ENCODE measurements at regions not wholly inside any gene's neighbourhood (a gene's known extent, or its start where the extent isn't known, plus 50 kb on each side); places are given as distances from the start of the nearest gene placed in this dataset.
"Not testable (repeated sequence)": the region's sequence is repeated elsewhere in the genome, so short reads cannot be mapped to it uniquely, and the experiment has no call there.

DNA sequence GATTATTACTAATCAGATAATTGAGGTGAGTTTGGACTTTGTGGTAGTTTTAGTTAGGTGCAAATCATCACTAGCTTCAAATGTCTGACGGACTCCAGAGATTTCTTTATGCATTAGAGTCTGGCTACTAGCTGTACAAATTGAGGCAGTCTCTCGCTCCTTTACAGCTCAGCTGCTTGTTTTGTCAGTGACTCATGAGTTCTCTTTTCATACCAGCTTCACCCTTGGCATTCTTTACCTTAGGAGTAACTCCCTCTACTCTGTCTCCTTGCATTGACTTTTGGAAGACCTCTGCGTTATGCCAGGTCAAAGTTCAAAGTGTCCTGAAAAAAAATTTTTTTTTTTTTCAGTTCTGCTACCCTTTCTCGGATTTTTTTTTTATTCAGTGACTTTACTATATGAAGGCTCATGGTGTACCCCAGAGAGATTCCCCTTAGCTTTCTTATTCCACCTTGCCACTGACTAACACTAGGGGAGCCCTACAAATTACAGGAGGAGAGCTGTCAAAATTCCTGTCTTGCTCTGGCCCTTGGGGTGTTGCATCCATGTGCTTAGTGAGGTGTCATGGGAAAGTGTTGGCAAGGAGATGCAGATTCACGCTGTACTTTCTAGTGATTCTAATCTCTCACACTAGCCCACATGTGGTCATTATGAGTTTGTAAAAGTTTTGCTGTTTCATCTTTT lies 576.6 kb downstream of the ADGRL2 start:
- no peak for DNase-seq (ENCODE audit: low read depth)

DNA sequence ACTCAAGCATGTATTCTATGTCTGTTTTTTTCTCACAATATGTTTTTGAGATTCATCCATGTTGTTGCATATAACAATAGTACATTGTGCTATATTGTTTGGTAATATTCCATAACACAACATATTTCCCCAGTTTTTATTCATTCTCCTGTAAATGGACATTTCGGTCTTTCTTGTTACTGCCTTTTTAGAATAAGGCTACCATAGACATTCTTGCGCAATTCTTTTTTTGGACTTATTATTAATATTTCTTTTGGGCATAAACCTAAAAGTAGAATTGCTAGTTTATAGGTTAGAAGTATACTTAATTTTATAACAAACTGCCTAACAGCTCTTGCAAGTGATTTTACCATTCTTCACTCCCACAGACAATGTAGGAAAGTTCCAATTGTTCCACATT lies 573.0 kb downstream of the ADGRL2 start:
- DNase-seq (ENCODE audit: low read depth): no peak

DNA sequence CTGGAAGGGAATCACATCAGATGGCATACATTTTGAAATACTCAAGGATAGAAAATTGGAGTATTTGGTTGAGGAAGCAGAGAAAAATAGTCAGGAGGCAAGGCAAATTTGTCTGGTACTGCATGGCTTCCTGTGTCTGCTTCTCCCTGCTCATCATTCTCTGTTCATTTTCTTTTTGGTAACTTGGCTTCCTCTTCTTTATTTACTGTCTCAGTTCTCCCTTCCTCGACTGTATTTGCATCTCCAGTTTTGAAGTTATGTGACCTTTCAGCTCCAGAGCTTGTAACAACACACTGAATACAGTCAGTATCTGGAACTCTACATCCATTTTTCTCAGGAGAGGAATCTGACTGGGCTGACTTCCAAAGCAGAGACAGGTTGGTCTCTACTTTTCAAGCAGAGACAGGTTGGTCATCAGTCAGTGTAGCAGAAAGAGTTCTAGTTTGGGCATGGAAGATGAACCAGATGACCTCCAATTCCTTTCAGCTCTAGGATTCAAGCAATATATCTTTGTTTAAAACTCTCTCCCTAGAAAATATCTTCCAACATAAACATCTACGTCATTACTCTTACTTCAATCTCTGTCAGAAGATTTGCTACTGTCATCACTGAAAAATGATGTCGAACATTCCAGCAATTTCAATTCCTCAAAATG lies 571.2 kb downstream of the ADGRL2 start:
- no peak for DNase-seq (ENCODE audit: low read depth)

DNA sequence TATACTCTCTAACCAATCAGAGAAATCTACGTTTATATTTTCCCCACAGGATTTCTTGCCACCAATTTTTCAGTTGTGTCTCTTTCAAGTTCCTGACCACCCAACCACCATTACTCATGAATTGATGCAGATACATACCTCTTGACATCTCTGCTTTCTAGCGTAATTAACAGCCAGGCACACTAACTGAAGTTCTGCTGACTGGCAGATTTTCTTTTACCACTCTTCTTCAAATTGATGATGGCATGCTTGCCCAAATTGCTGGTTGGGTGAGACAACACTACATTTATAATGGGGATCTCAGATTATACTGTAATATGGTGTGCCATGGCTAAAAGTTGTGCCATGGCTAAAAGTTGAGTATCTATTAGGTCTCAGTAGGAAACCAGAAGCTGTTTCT lies 566.7 kb downstream of the ADGRL2 start:
- DNase-seq (ENCODE audit: low read depth): no peak

DNA sequence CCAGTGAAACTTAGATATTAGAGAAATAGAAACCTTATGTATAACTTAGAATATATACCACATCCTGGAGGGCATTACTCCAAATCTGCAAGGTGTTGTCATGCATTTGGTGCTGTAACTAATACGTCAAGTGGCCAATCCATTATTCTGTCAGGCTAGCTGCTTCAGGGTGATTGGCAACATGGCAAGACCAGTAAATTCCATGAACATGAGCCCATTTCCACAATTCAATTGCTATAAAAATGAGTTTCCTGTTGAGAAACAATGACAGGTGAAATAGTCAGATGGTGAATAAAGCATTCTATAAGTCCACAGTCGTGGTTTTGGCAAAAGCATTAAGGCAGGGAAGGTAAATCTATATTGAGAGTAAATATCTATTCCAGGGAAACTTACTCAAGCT lies 566.0 kb downstream of the ADGRL2 start:
- DNase-seq (ENCODE audit: low read depth): no peak

DNA sequence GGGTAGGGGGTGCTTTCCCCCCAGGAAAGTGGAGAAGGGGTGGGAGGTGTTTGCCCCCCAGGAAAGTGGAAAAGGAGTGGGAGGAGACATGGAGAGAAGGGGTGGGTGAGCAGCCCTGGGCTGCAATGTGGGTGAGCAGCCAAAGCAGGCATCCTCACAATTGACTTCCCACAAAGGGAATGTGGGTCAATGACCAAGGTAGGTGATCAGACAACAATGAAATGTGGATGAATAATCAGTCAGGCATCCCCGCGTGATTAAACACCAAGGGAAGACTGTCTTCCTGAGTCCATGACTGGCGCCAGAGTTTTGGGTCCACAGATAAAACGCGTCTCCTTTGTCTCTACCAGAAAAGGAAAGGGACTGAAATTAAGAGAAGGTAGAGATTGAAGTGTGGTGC lies 558.8 kb downstream of the ADGRL2 start:
- not testable (repeated sequence) for DNase-seq (ENCODE audit: low read depth)

DNA sequence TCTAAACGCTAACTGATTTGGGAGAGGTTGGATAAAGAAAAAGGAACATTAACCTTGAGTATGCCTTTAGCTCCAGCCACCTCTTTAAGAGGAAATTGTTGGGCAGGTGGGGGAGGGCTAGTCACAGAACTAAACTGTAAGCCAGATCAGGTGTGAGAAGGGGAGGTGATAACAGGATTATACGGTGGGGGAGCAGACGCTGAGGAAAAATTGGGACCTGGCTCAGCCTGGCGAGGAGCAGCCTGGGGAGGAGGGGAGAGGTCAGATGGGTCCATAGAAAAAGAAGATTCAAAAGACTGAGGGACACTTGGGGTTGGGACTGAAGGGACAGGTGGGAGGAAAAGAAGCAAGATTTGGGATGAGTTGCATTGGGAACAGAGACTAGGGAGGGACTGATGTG lies 558.0 kb downstream of the ADGRL2 start:
- DNase-seq (ENCODE audit: low read depth): not testable (repeated sequence)

DNA sequence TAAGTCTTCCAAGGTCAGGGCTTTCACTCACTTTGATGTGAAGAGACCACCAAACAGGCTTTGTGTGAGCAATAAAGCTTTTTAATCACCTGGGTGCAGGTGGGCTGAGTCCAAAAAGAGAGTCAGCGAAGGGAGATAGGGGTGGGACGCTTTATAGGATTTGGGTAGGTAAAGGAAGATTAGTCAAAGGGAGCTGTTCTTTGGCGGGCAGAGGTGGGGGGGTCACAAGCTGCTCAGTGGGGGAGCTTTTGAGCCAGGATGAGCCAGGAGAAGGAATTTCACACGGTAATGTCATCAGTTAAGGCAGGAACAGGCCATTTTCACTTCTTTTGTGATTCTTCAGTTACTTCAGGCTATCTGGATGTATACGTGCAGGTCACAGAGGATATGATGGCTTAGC lies 553.8 kb downstream of the ADGRL2 start:
- not testable (repeated sequence) for DNase-seq (ENCODE audit: low read depth)

DNA sequence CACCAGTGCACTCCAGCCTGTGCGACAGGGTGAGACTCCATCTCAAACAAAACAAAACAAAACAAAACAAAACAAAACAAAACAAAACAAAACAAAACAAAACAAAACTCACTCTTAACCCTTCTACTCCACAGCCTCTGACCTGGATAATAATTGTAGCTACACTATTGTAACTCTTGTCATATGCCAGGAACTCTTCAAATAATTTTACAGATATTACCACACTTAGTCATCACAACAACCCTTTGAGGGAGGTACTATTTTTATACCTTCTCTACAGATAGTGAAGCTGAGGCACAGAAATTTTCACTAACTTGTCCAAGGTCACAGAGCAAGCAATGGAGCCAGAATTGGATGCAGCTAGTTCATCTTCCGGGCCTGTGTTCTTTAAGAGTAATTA lies 547.8 kb downstream of the ADGRL2 start:
- DNase-seq (ENCODE audit: low read depth): no peak

DNA sequence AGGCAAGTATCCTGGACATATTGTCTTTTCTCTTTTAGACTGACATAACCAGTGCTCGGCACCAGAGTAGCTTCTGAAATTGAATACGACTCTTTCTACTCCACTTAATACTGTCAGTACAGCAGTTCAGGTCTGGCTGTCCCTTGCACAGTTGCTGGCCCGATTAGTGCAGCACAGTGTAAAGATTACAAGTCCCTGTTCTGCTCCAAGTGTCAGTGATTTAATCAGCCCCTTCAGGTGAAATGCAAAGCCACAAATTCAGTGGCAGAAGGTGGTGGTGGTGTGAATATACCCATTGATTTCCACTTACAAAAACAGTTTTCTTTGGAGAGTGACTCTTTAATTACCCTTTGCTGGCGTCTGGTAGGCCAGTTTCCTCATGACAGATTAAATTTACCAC lies 545.4 kb downstream of the ADGRL2 start:
- DNase-seq (ENCODE audit: low read depth): no peak

DNA sequence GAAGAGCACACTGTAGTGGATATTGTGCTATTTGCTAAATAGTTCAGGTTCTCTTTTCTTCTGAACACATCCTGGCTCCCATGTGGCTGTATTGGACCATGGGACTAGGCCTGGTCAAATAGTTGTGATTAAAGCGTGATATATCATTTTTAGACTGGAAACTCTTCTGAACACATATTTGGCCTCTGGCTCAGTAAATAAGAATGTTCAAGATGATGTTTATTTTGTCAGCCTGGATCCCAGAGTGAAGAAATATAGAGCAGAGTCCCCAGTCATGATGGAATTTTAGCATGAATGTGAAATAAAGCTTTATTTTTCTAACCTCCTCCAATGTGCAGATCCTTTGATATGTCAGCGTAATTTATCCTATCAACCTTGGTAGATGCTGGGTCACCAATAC lies 542.6 kb downstream of the ADGRL2 start:
- DNase-seq (ENCODE audit: low read depth): no peak

DNA sequence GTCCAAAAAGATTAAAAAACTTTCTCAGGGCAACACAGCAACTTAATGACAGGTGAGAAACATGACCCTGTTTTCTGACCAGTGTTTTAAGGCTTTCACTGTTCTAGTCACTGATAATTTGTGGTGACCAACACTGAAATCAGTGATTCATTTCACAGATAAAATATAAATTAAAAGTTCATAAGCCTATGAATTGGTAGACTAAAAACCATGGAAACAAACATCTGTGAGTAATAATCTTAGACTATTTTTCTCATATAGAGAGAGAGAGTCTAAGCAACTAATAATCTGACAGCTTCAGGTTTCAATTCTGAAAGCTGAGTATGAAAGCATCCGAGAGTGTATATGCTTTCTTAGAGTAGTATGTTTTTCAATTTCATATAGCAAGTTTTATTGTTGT lies 536.9 kb downstream of the ADGRL2 start:
- DNase-seq (ENCODE audit: low read depth): no peak

DNA sequence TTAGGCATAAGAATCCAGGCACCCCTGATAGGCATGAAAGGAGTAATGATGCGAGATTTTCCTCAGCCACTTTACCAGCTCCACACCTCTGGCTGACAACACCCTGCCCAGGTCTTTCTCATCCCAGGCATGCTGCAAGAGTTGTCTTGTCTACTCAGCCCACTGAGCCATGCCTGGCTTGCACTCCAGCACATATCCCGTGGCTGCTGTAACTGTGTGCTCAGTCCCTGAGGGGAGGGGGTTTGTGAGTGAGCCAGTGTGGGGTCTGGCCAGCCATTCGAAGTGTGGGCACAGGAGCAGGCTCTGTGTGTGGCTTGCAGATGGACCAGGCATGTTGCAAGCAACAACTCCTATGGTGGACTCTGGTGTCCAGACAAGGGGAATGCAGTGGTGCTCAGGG lies 529.6 kb downstream of the ADGRL2 start:
- no peak for DNase-seq (ENCODE audit: low read depth)

DNA sequence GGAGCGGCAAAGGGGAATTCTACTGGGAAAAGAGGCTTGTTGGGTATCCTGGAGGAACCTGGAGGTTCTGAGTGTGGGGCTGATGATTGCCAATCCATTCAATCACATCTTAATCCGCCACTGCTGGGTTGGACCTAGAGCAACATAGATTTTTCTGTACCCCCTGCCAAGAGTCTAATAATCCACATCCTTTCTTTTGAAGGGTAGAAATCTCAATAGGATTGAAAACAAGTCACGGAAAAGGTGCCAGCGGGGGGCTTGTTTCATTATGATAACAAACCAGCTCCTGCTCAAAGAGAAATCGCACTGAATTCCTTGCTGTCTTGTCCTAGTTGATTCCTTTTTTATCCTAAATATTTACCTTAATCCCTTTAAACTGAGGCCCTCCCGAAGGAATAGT lies 528.5 kb downstream of the ADGRL2 start:
- no peak for DNase-seq (ENCODE audit: low read depth)

DNA sequence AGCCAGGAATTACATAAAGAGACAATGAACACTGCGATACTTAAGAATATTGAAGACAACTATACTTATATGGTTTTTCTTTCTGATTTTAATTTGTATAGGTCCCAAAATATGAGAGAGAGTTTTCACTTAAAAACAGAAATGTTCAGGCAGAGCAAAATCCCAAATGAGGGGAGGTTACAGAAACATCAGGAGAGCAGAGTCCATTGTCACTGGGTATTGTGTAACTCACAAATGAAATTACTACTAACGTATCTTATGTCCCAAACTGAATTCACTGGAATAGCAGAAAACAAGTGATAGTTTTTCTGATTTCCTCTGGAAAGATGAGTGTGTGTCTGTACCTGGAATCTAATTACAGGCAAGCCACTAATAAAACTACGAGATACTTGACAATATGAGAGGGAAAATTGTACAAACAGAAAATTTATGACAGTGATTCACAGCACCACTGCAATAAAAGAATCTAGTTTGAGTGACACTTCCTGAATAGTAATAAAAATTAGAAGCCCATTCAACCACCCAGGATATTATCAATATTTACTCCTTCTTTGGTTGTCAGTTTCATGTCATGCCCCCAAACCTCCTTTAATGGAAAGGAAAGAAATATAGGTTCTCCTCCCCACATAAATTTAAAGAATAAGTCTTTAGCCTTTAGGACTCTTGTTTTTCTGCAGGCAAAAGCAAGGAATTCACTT lies 522.6 kb downstream of the ADGRL2 start:
- DNase-seq (ENCODE audit: low read depth): no peak

DNA sequence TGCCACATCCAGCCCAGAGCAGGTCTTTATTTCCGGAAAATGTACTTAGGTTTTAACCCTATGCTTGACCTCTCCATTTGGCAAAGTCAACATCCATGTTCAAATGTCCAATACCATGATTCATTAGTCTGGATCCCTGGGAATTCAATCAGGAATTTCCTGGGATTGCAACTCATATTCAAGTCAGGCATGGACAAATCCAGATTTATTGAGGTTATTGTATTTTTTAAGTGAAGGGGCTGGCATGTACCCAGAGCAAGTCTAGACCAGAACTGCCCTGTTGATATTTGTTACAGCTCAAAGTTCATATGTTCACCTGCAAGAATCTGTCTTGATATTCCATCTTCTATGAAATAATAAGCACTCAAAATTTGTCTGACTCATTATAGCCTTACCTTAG lies 521.1 kb downstream of the ADGRL2 start:
- no peak for DNase-seq (ENCODE audit: low read depth)

DNA sequence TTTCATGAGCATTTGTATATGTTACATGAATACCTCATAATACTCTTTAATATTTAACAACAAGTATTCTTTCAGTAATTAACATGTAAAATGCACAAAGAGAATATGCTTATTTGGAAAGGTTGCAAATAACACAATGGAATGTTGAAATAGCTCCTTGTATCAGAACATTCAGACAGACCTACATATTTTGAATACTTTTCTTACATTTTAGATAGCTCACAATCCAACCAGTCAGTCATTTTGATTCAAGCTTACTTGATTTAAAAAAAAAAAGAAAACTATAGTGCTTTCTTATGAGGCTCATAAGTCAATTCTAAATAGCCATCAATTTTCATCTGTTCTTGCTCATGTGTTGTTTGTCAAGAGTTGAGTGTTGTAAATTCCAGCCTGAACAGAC lies 518.8 kb downstream of the ADGRL2 start:
- no peak for DNase-seq (ENCODE audit: low read depth)

DNA sequence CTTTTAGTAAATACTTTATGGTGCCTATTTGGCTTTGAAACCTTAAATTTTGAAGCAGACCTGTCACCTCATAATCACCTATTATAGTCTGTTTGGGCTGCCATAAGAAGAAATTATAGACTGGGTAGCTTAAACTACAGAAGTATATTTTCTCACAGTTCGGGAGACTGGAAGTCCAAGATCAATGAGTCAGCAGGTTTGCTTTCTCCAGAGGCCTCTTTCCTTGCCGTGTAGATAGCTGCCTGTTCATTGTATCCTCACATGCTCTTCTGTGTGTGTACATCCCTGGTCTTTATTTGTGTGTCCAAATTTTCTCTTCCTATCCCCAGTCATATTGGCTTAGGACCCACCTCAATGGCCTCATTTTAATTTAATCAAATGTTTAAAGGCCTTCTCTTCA lies 518.2 kb downstream of the ADGRL2 start:
- no peak for DNase-seq (ENCODE audit: low read depth)

DNA sequence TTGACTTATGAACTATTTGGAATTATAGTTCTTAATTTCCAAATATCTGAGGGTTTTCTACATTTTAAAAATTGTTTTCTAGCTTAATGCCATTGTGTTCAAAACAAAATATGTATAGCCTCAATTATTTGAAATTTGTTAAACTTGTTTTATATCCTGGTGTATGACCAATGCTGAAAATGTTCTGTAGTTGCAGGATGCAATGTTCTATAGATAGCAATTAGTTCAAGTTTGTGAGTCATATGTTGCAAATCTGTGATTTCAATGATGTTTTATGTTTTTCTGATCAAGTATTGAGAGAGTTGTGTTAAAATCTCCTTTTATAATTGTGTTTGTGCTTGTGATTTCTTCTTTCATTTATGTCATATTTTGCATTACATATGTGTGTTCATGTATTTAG lies 517.5 kb downstream of the ADGRL2 start:
- DNase-seq (ENCODE audit: low read depth): no peak

DNA sequence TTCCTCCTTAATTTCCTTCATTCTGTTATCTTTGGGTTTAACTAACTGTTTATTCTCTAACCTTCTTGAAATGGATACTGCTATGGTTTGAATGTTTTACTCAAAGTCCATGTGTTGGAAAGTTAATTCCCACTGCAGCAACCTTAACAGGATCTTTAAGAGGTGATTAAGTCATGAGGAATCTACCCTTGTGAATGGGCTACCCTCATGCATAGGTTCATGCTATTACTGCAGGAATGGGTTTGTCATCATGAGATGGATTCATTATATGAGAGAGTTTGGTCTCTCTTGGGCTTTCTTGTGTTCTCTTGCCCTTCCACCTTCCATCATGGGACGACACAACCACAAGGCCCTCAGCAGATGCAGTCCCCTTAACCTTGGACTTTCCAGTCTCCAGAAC lies 516.9 kb downstream of the ADGRL2 start:
- DNase-seq (ENCODE audit: low read depth): peak; percentile 0

DNA sequence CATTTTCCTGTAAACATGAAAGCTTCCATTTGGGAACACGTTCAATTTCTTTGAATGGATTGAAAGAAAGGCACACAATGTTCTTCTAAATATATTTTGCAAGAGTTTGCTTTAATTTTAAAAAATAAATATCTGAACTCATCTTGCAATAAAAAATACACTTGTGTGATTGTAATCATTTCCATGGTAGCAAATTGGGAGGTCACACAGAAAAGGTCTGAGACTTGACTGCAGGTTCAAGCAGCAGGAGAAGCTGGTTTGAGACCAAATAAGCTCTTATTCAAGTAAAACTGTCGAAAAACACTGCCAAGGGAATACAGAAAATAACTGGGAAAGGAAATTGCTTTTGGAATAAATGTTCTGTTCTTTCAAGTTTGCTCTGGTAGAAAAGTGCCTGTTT lies 498.9 kb downstream of the ADGRL2 start:
- no peak for DNase-seq (ENCODE audit: low read depth)

DNA sequence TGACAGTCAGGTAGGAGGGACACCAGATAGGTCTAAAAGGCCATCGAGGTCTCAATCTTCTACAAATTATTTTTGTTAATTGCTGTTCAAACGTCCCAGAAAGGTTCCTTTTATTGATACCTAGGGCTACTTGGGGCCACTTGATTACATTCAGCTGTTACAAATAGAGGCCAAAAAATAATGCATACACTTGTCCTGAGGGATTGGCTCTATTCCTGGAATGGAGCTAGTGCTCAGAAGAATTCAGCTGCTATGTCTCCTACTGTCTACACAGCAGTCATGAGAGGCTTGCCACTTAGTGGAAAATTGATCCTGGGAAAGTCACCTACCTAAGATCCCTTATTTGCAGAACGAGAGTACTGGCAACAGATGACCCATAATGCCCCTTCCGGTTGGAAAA lies 498.3 kb downstream of the ADGRL2 start:
- DNase-seq (ENCODE audit: low read depth): no peak

DNA sequence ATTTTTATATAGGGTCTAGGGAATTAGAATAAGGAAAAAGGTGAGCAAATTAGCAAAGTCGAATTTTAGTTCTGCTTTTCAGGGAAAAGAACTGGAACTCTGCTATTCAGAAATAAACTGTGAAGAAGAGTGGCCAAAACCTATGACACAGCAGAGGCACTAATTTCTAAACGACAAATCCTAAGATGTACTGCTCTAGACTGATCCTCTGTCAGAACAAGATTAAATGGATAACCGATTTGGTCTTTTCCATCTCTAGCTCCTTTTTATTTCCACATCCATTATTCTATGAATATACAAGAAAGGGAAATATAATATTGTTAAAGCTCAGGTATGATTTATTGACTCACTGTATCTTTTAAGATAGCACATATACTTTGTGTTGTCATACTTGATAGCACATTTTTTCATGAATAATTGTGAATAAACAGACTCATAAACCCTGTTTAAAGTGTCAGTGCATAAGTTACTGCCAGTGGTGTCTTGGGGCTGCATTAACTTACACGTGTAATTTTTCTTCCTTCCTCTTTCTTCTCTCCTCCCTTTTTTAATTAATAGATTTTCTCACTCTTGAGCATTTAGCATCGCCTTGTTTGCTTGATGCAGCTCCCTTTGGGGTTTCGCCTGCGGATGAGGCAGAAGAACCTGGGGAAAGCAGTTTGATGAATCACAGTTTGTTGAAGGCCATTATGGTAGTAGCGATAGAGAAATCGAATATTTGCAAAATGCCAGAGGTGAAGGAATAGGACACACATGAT lies 496.6 kb downstream of the ADGRL2 start:
- no peak for DNase-seq (ENCODE audit: low read depth)

Data from RPMI7951 (cell line).